Cardiac muscle cell (in vitro differentiated cells and primary cell): ENCODE measurements at regions not wholly inside any gene's neighbourhood (a gene's known extent, or its start where the extent isn't known, plus 50 kb on each side); places are given as distances from the start of the nearest gene placed in this dataset.
A peak's percentile ranks its signal among the peaks of the same experiment; 100 is the strongest.

Experiments used
- DNase-seq, 2 donors: peaks; one replicate each; pipeline versions ENCODE4 v3.0.0 to v3.0.0-alpha.2; 2010 to 2017; ENCODE audit warnings: low read depth in 1 of 2, low spot score in 1 of 2
- H3K27ac ChIP-seq: fragments of 200-600 bp; sonication (generic); 2 replicates; pipeline ENCODE4 v1.5.1; 2016
- H3K27me3 ChIP-seq: fragments of 200-600 bp; sonication (generic); 2 replicates; pipeline ENCODE4 v1.6.0; 2016; ENCODE audit warnings: control low read depth
- H3K36me3 ChIP-seq: fragments of 200-600 bp; sonication (generic); 2 replicates; pipeline ENCODE4 v1.5.1; 2016; ENCODE audit warnings: control low read depth
- H3K4me1 ChIP-seq: fragments of 200-600 bp; sonication (generic); 2 replicates; pipeline ENCODE4 v1.8.1; 2017; ENCODE audit warnings: low read depth, mild to moderate bottlenecking, mixed run types
- H3K4me3 ChIP-seq: fragments of 200-600 bp; sonication (generic); 2 replicates; pipeline ENCODE4 v1.5.1; 2016; ENCODE audit warnings: mild to moderate bottlenecking
- H3K9me3 ChIP-seq: fragments of 200-600 bp; sonication (generic); 2 replicates; pipeline ENCODE4 v1.5.1; 2017; ENCODE audit warnings: low read depth, mild to moderate bottlenecking, control low read depth
- CTCF ChIP-seq: IDR thresholded peaks from 2 replicates; pipeline ENCODE4 v1.5.1; 2012; ENCODE audit warnings: low read depth, mild to moderate bottlenecking, low read length

GRCh38 chr6:44580901-44581300 is 193.4 kb downstream of the CDC5L start:
- Histone ChIP-seq H3K27me3 (no peaks in the 10 kb centered on the region), H3K36me3 (no peaks in the 10 kb centered on the region), H3K9me3 (no peaks in the 10 kb centered on the region), H3K4me3 (no peak overlapping the region), H3K4me1 (no peaks in the 10 kb centered on the region), H3K27ac (no peak overlapping the region)
- no peak for TF ChIP-seq CTCF
- peak in 1 of 2 donors; percentile 91 for DNase-seq

GRCh38 chr6:44582930-44583329 is 195.4 kb downstream of the CDC5L start:
- no peaks in the 10 kb centered on the region for H3K27me3 ChIP-seq
- no peak overlapping the region for H3K4me3 ChIP-seq
- no peaks in the 10 kb centered on the region for H3K36me3 ChIP-seq
- no peaks in the 10 kb centered on the region for H3K4me1 ChIP-seq
- TF ChIP-seq CTCF: no peak
- DNase-seq: no peak
- no peak overlapping the region for H3K27ac ChIP-seq
- H3K9me3 ChIP-seq: no peaks in the 10 kb centered on the region

- no peaks in the 10 kb centered on the region for H3K4me1 ChIP-seq
- H3K27me3 ChIP-seq: no peaks in the 10 kb centered on the region
- H3K9me3 ChIP-seq: no peaks in the 10 kb centered on the region
- no peak for TF ChIP-seq CTCF
- no peaks in the 10 kb centered on the region for H3K36me3 ChIP-seq
- no peak for DNase-seq
- H3K4me3 ChIP-seq: no peak overlapping the region
- no peak overlapping the region for H3K27ac ChIP-seq
These were observed 203.0 kb downstream of the CDC5L start for GRCh38 chr6:44590471-44590870.

- H3K36me3 ChIP-seq: no peaks in the 10 kb centered on the region
- peak; percentile 80 to 83 for DNase-seq
- no peaks in the 10 kb centered on the region for H3K9me3 ChIP-seq
- no peak overlapping the region for H3K4me3 ChIP-seq
- H3K27me3 ChIP-seq: no peaks in the 10 kb centered on the region
- H3K27ac ChIP-seq: no peak overlapping the region
- TF ChIP-seq CTCF: peak; percentile 61
- H3K4me1 ChIP-seq: no peaks in the 10 kb centered on the region
These were observed 206.0 kb downstream of the CDC5L start for GRCh38 chr6:44593539-44593944.

- Histone ChIP-seq H3K4me1 (no peaks in the 10 kb centered on the region), H3K27ac (no peak overlapping the region), H3K36me3 (no peaks in the 10 kb centered on the region), H3K27me3 (no peaks in the 10 kb centered on the region), H3K4me3 (no peak overlapping the region), H3K9me3 (no peaks in the 10 kb centered on the region)
- peak in 1 of 2 donors; percentile 25 for DNase-seq
- no peak for TF ChIP-seq CTCF
These were observed 207.0 kb downstream of the CDC5L start for GRCh38 chr6:44594481-44594880.

GRCh38 chr6:44598679-44599078 is 211.2 kb downstream of the CDC5L start:
- Histone ChIP-seq H3K27ac (no peak overlapping the region), H3K27me3 (no peaks in the 10 kb centered on the region), H3K4me1 (peaks cover 7% of the 10 kb centered on the region), H3K4me3 (no peak overlapping the region), H3K36me3 (no peaks in the 10 kb centered on the region), H3K9me3 (no peaks in the 10 kb centered on the region)
- TF ChIP-seq CTCF: no peak
- DNase-seq: no peak
